ENCODE measurements at regions not wholly inside any gene's neighbourhood (a gene's known extent, or its start where the extent isn't known, plus 50 kb on each side); places are given as distances from the start of the nearest gene placed in this dataset.
"Not testable (repeated sequence)": the region's sequence is repeated elsewhere in the genome, so short reads cannot be mapped to it uniquely, and the experiment has no call there.

- not testable (repeated sequence) for TF ChIP-seq CTCF (conservative IDR thresholded peaks at IDR 0.05); ZFX (IDR thresholded peaks at IDR 0.05)
These were observed 74.2 kb downstream of the OR5AK2 start for GRCh38 chr11:57062957-57063356.

Measured in C4-2B (cell line).